HCT116 (cell line): ENCODE measurements at regions not wholly inside any gene's neighbourhood (a gene's known extent, or its start where the extent isn't known, plus 50 kb on each side); places are given as distances from the start of the nearest gene placed in this dataset.

Experiments
- ATAC-seq: fragments of 200-7000 bp; cut with Tn5 transposase; 2 replicates; pipeline ENCODE4 v1.9.1; 2020; ENCODE audit warnings: mild to moderate bottlenecking, moderate library complexity
- BruUV-seq: library from RNA; stranded (reverse); fragments of 400-500 nt; replicated peaks from 2 replicates; lab custom pipeline; 2021; lab: Mats Ljungman, UMichigan
- CTCF ChIA-PET: fragments of 300-600 bp; sonication (Branson Sonifier 250); formaldehyde crosslinking; loops from one replicate; lab custom pipeline; 2021; ENCODE audit warnings: antibody characterized with exemption; lab: Charles Lee
- POLR2A ChIA-PET: fragments of 300-600, 350-600 bp; sonication (Branson Sonifier 250); formaldehyde crosslinking; loops from one replicate; lab custom pipeline; 2021; ENCODE audit warnings: antibody characterized with exemption; lab: Charles Lee
- RAD21 ChIA-PET, 2 experiments: fragments of 300-600 bp; sonication (Branson Sonifier 250); formaldehyde crosslinking; loops; one replicate each; lab custom pipeline; 2023; ENCODE audit warnings: low total read pairs in 2 of 2; ENCODE audit not compliant: uncharacterized antibody in 2 of 2, unreplicated experiment in 2 of 2, low non-redundant PET in 1 of 2; lab: Charles Lee
- DNase-seq: peaks from one replicate; pipeline ENCODE4 v3.0.0-alpha.2; 2010; ENCODE audit warnings: low read depth, low spot score
- H2AFZ ChIP-seq: fragments of 200-600 bp; shearing (Covaris generic), sonication (generic); 2 replicates; pipeline ENCODE4 v1.6.1; 2017; ENCODE audit warnings: low read depth, mixed run types, mixed read lengths, antibody characterized with exemption, low read length; ENCODE audit not compliant: poor library complexity, severe bottlenecking
- H3K27ac ChIP-seq: 2 replicates; pipeline ENCODE4 v1.5.1; 2012; ENCODE audit warnings: low read depth, low read length
- H3K27me3 ChIP-seq: fragments of 200-600 bp; sonication (generic); 2 replicates; pipeline ENCODE4 v1.6.1; 2016; ENCODE audit warnings: mixed run types, low read length, mixed read lengths; ENCODE audit not compliant: insufficient read depth
- H3K36me3 ChIP-seq, 2 experiments: fragments of 200-500 bp in 1 of 2; fragments of 200-600 bp in 1 of 2; sonication (Bioruptor generic) in 1 of 2; sonication (generic) in 1 of 2; 2 replicates each; pipeline versions ENCODE4 v1.5.1 to v1.6.1; 2014 to 2016; ENCODE audit warnings: low read length in 2 of 2, inconsistent platforms in 1 of 2, mixed read lengths in 1 of 2, mixed run types in 1 of 2; ENCODE audit not compliant: insufficient read depth in 2 of 2, control insufficient read depth in 1 of 2
- H3K4me1 ChIP-seq, 2 experiments: fragments of 200-600 bp in 1 of 2; sonication (generic) in 1 of 2; 2 replicates each; pipeline versions ENCODE4 v1.5.1 to v1.6.1; 2012 to 2017; ENCODE audit warnings: low read length in 2 of 2, inconsistent platforms in 1 of 2, mild to moderate bottlenecking in 1 of 2, mixed read lengths in 1 of 2, mixed run types in 1 of 2, moderate library complexity in 1 of 2; ENCODE audit not compliant: insufficient read depth in 2 of 2, control insufficient read depth in 1 of 2
- H3K4me2 ChIP-seq: fragments of 200-600 bp; sonication (generic); 2 replicates; pipeline ENCODE4 v1.6.1; 2017; ENCODE audit warnings: mixed run types, low read length, mixed read lengths
- H3K4me3 ChIP-seq, 2 experiments: fragments of 200-600 bp in 1 of 2; sonication (generic) in 1 of 2; replicated peaks in 1 of 2; 2 replicates each; pipeline ENCODE4 v1.5.1; 2011 to 2016; ENCODE audit warnings: low read length in 2 of 2, control low read depth in 1 of 2, low read depth in 1 of 2, mild to moderate bottlenecking in 1 of 2, mixed read lengths in 1 of 2, mixed run types in 1 of 2
- H3K79me2 ChIP-seq: fragments of 200-600 bp; sonication (generic); 2 replicates; pipeline ENCODE4 v1.6.1; 2017; ENCODE audit warnings: mild to moderate bottlenecking, mixed run types, low read length, moderate library complexity, mixed read lengths; ENCODE audit not compliant: insufficient read depth
- H3K9ac ChIP-seq: fragments of 200-600 bp; sonication (generic); 2 replicates; pipeline ENCODE4 v1.6.1; 2016; ENCODE audit warnings: low read length, mixed read lengths
- H3K9me2 ChIP-seq: fragments of 200-600 bp; sonication (generic), shearing (Covaris generic); 2 replicates; pipeline ENCODE4 v1.6.1; 2017; ENCODE audit warnings: mixed run types, mild to moderate bottlenecking, moderate library complexity; ENCODE audit not compliant: insufficient read depth
- H3K9me3 ChIP-seq, 2 experiments: fragments of 200-500 bp in 1 of 2; fragments of 200-600 bp in 1 of 2; sonication (Bioruptor generic) in 1 of 2; sonication (generic) in 1 of 2; 2 replicates each; pipeline ENCODE4 v1.6.1; 2014 to 2017; ENCODE audit warnings: low read length in 2 of 2, mixed read lengths in 2 of 2, inconsistent platforms in 1 of 2, low read depth in 1 of 2, mild to moderate bottlenecking in 1 of 2, mixed run types in 1 of 2, moderate library complexity in 1 of 2; ENCODE audit not compliant: control insufficient read depth in 1 of 2, insufficient read depth in 1 of 2
- H4K20me1 ChIP-seq: fragments of 200-600 bp; sonication (generic), shearing (Covaris generic); 2 replicates; pipeline ENCODE4 v1.6.1; 2017; ENCODE audit warnings: mixed run types, mild to moderate bottlenecking, moderate library complexity; ENCODE audit not compliant: insufficient read depth
- ATF3 ChIP-seq: IDR thresholded peaks from 2 replicates; pipeline ENCODE4 v1.6.1; 2012
- CBX3 ChIP-seq: IDR thresholded peaks from 2 replicates; pipeline ENCODE4 v1.6.1; 2012; ENCODE audit warnings: low read depth
- CEBPB ChIP-seq: IDR thresholded peaks from 2 replicates; pipeline ENCODE4 v1.6.1; 2012; ENCODE audit warnings: low read depth
- CTCF ChIP-seq, 3 experiments: fragments of 200-600 bp in 1 of 3; sonication (generic) in 1 of 3; IDR thresholded peaks in 2 of 3; conservative IDR thresholded peaks in 1 of 3; 2 replicates each; pipeline ENCODE4 v1.5.1; 2012 to 2017; ENCODE audit warnings: low read depth in 2 of 3, low read length in 2 of 3, antibody characterized with exemption in 1 of 3, borderline replicate concordance in 1 of 3, control low read depth in 1 of 3, mild to moderate bottlenecking in 1 of 3, mixed read lengths in 1 of 3, mixed run types in 1 of 3, moderate library complexity in 1 of 3; ENCODE audit not compliant: insufficient read depth in 1 of 3
- EGR1 ChIP-seq: IDR thresholded peaks from 2 replicates; pipeline ENCODE4 v1.6.1; 2012; ENCODE audit warnings: low read depth
- EZH2 ChIP-seq: fragments of 200-600 bp; sonication (generic); IDR thresholded peaks from 2 replicates; pipeline ENCODE4 v1.6.1; 2017; ENCODE audit warnings: antibody characterized with exemption, mixed run types
- EZH2phosphoT487 ChIP-seq: fragments of 200-600 bp; IDR thresholded peaks from 2 replicates; pipeline ENCODE4 v1.6.1; 2018; ENCODE audit warnings: antibody characterized with exemption, borderline replicate concordance
- FOSL1 ChIP-seq: IDR thresholded peaks from 2 replicates; pipeline ENCODE4 v1.6.1; 2012; ENCODE audit warnings: low read depth
- MAX ChIP-seq: IDR thresholded peaks from 2 replicates; pipeline ENCODE4 v1.6.1; 2012
- POLR2AphosphoS5 ChIP-seq: IDR thresholded peaks from 2 replicates; pipeline ENCODE4 v1.6.1; 2011; ENCODE audit warnings: mild to moderate bottlenecking, low read depth, low read length, moderate library complexity
- RAD21 ChIP-seq: IDR thresholded peaks from 2 replicates; pipeline ENCODE4 v1.6.1; 2012; ENCODE audit warnings: low read depth, mild to moderate bottlenecking
- REST ChIP-seq: IDR thresholded peaks from 2 replicates; pipeline ENCODE4 v1.6.1; 2012; ENCODE audit warnings: low read depth
- SIN3A ChIP-seq: IDR thresholded peaks from 2 replicates; pipeline ENCODE4 v1.6.1; 2012; ENCODE audit warnings: low read depth
- SRF ChIP-seq: IDR thresholded peaks from 2 replicates; pipeline ENCODE4 v1.6.1; 2012; ENCODE audit warnings: low read depth
- TCF7L2 ChIP-seq: IDR thresholded peaks from 2 replicates; pipeline ENCODE4 v1.7.0; 2011; ENCODE audit warnings: borderline replicate concordance, inconsistent platforms; ENCODE audit not compliant: insufficient read depth, insufficient read length; ENCODE audit errors: extremely low read depth
- ZFX ChIP-seq: fragments of 450-650 bp; IDR thresholded peaks from 2 replicates; pipeline ENCODE4 v1.6.1; 2017
- ZNF274 ChIP-seq: fragments of 200-500 bp; sonication (Bioruptor generic); IDR thresholded peaks from 2 replicates; pipeline ENCODE4 v1.6.1; 2014; ENCODE audit warnings: mild to moderate bottlenecking, low read depth, low read length, inconsistent platforms
- intact Hi-C: fragments of 100-400 bp; cut with micrococcal nuclease; formaldehyde crosslinking; loops from 2 replicates; pipeline ENCODE4 v1.10.0; 2022

- TF ChIP-seq CTCF (IDR thresholded peaks at IDR 0.05 in 2 of 3, conservative IDR thresholded peaks at IDR 0.05 in 1 of 3; ENCODE audit: borderline replicate concordance in 1 of 3, insufficient read depth in 1 of 3, low read depth in 2 of 3, low read length in 2 of 3) (peak in 2 of 3 experiments; percentile 44 to 58; a peak in 3 of 6 replicates), ZFX (no peak)
- TF ChIP-seq, all 23 proteins: peak for 2
Observed at GRCh38 chr12:127677537-127678131, 589.3 kb upstream of the TMEM132C start (continued).

GRCh38 chr12:127678945-127679344 lies 588.0 kb upstream of the TMEM132C start:
- intact Hi-C loops: no loop called here
- Histone ChIP-seq H4K20me1 (no peaks in the 10 kb centered on the region), H3K9ac (no peak overlapping the region), H3K27me3 (no peaks in the 10 kb centered on the region), H3K27ac (no peak overlapping the region), H3K4me3 (no peak overlapping the region), H3K4me2 (no peak overlapping the region), H3K9me2 (no peaks in the 10 kb centered on the region), H3K4me1 (no peaks in the 10 kb centered on the region), H2AFZ (no peak overlapping the region), H3K79me2 (no peaks in the 10 kb centered on the region), H3K9me3 (peaks cover 0 to 5% of the 10 kb centered on the region in 2 experiments; a peak in 1 of 4 replicates), H3K36me3 (no peaks in the 10 kb centered on the region)
- RAD21 ChIA-PET: no interaction called here
- DNase-seq: no peak
- ATAC-seq: no peak
- CTCF ChIA-PET: no interaction called here
- no TSS peak for BruUV-seq
- POLR2A ChIA-PET: no interaction called here
- TF ChIP-seq ATF3: no peak
- TF ChIP-seq REST: no peak
- no peak for TF ChIP-seq EGR1
- no peak for TF ChIP-seq POLR2AphosphoS5
- no peak for TF ChIP-seq CTCF (IDR thresholded peaks at IDR 0.05 in 2 of 3, conservative IDR thresholded peaks at IDR 0.05 in 1 of 3; ENCODE audit: borderline replicate concordance in 1 of 3, insufficient read depth in 1 of 3, low read depth in 2 of 3, low read length in 2 of 3)
- TF ChIP-seq MAX: no peak
- TF ChIP-seq EZH2phosphoT487: no peak
- TF ChIP-seq TCF7L2: no peak
- no peak for TF ChIP-seq EZH2
- no peak for TF ChIP-seq FOSL1
- TF ChIP-seq SRF: no peak
- TF ChIP-seq SIN3A: no peak
- TF ChIP-seq CBX3: no peak
- TF ChIP-seq CEBPB: no peak
- TF ChIP-seq ZNF274: no peak
- no peak for TF ChIP-seq RAD21
- TF ChIP-seq ZFX: no peak
